PC-9 (cell line): ENCODE measurements at regions not wholly inside any gene's neighbourhood (a gene's known extent, or its start where the extent isn't known, plus 50 kb on each side); places are given as distances from the start of the nearest gene placed in this dataset.

Experiments used
- BruUV-seq: library from RNA; stranded (reverse); fragments of 400-500 nt; replicated peaks from 2 replicates; lab custom pipeline; 2021; lab: Mats Ljungman, UMichigan
- CTCF ChIA-PET: fragments of 300-600 bp; sonication (Branson Sonifier 250); formaldehyde crosslinking; loops from one replicate; lab custom pipeline; 2022; ENCODE audit warnings: antibody characterized with exemption; lab: Charles Lee
- POLR2A ChIA-PET: fragments of 300-600 bp; sonication (Branson Sonifier 250); formaldehyde crosslinking; loops from one replicate; lab custom pipeline; 2022; ENCODE audit warnings: antibody characterized with exemption; ENCODE audit not compliant: unreplicated experiment; lab: Charles Lee
- DNase-seq, 2 experiments: peaks; one replicate each; pipeline versions ENCODE4 v3.0.0 to v3.0.0-alpha.2; 2015 to 2022; ENCODE audit warnings: mixed read lengths in 1 of 2
- H2AFZ ChIP-seq: fragments of 200-600 bp; sonication (generic); 2 replicates; pipeline ENCODE4 v1.8.1; 2017; ENCODE audit warnings: antibody characterized with exemption
- H3F3A ChIP-seq: fragments of 200-600 bp; sonication (generic); 2 replicates; pipeline ENCODE4 v1.8.1; 2017; ENCODE audit warnings: antibody characterized with exemption, mild to moderate bottlenecking, low read depth; ENCODE audit not compliant: insufficient read depth
- H3K27ac ChIP-seq: fragments of 200-600 bp; sonication (generic); 2 replicates; pipeline ENCODE4 v1.6.1; 2016; ENCODE audit warnings: mixed run types
- H3K27me3 ChIP-seq: fragments of 200-600 bp; sonication (generic); 2 replicates; pipeline ENCODE4 v1.6.1; 2016; ENCODE audit warnings: low read depth, mixed run types; ENCODE audit not compliant: insufficient read depth
- H3K36me3 ChIP-seq: fragments of 200-600 bp; sonication (generic); 2 replicates; pipeline ENCODE4 v1.6.1; 2016; ENCODE audit warnings: low read depth, mixed run types
- H3K4me1 ChIP-seq: fragments of 200-600 bp; sonication (generic); replicated peaks from 2 replicates; pipeline ENCODE4 v1.6.1; 2016; ENCODE audit warnings: mixed run types; ENCODE audit not compliant: insufficient read depth
- H3K4me2 ChIP-seq: fragments of 200-600 bp; sonication (generic); 2 replicates; pipeline ENCODE4 v1.6.1; 2017; ENCODE audit warnings: mixed run types
- H3K4me3 ChIP-seq: fragments of 200-600 bp; sonication (generic); 2 replicates; pipeline ENCODE4 v1.6.1; 2016; ENCODE audit warnings: mixed run types
- H3K79me2 ChIP-seq: fragments of 200-600 bp; sonication (generic); 2 replicates; pipeline ENCODE4 v1.6.1; 2017; ENCODE audit warnings: low read depth, mixed run types
- H3K9me2 ChIP-seq: fragments of 200-600 bp; sonication (generic); 2 replicates; pipeline ENCODE4 v1.8.1; 2017; ENCODE audit warnings: mild to moderate bottlenecking; ENCODE audit not compliant: insufficient read depth
- H3K9me3 ChIP-seq: fragments of 200-600 bp; sonication (generic); 2 replicates; pipeline ENCODE4 v1.8.1; 2016; ENCODE audit warnings: low read depth; ENCODE audit not compliant: insufficient read depth
- H4K20me1 ChIP-seq: fragments of 200-600 bp; sonication (generic); 2 replicates; pipeline ENCODE4 v1.8.1; 2017; ENCODE audit not compliant: insufficient read depth
- CTCF ChIP-seq: fragments of 200-600 bp; sonication (generic); conservative IDR thresholded peaks from 2 replicates; pipeline ENCODE4 v1.6.1; 2017; ENCODE audit warnings: mixed run types, antibody characterized with exemption, mild to moderate bottlenecking, moderate library complexity
- EZH2 ChIP-seq: fragments of 200-600 bp; sonication (generic); IDR thresholded peaks from 2 replicates; pipeline ENCODE4 v1.8.0; 2017; ENCODE audit warnings: antibody characterized with exemption, low read depth
- intact Hi-C: fragments of 100-400 bp; cut with micrococcal nuclease; formaldehyde crosslinking; loops from one replicate; pipeline ENCODE4 v1.10.0; 2022; ENCODE audit not compliant: unreplicated experiment

- Histone ChIP-seq H3K27ac (no peak overlapping the region), H3K4me2 (no peak overlapping the region), H3K9me3 (no peaks in the 10 kb centered on the region), H3K27me3 (no peaks in the 10 kb centered on the region), H3K9me2 (no peaks in the 10 kb centered on the region), H2AFZ (no peak overlapping the region), H3K4me1 (no peaks in the 10 kb centered on the region), H4K20me1 (no peaks in the 10 kb centered on the region), H3K4me3 (no peak overlapping the region), H3K36me3 (no peaks in the 10 kb centered on the region), H3K79me2 (no peaks in the 10 kb centered on the region), H3F3A (no peaks in the 10 kb centered on the region)
- TF ChIP-seq EZH2, result no peak
- TF ChIP-seq CTCF, result no peak
- ChIA-PET POLR2A (no interaction called here), CTCF (no interaction called here)
- no TSS peak for BruUV-seq
- no peak for DNase-seq
- intact Hi-C loops, result no loop called here
Measured at GRCh38 chr7:18378989-18379605, 116.5 kb upstream of the HDAC9 start.

- no peaks in the 10 kb centered on the region for H3K79me2 ChIP-seq
- TF ChIP-seq CTCF (no peak), EZH2 (no peak)
- no peak overlapping the region for H2AFZ ChIP-seq
- intact Hi-C loops, result no loop called here
- H3K4me2 ChIP-seq, result no peak overlapping the region
- POLR2A ChIA-PET, result no interaction called here
- no peaks in the 10 kb centered on the region for H3K9me3 ChIP-seq
- no peaks in the 10 kb centered on the region for H3K9me2 ChIP-seq
- BruUV-seq, result no TSS peak
- H4K20me1 ChIP-seq, result no peaks in the 10 kb centered on the region
- no peaks in the 10 kb centered on the region for H3K27me3 ChIP-seq
- H3K4me3 ChIP-seq, result no peak overlapping the region
- no peak overlapping the region for H3K27ac ChIP-seq
- H3K4me1 ChIP-seq, result no peaks in the 10 kb centered on the region
- no peaks in the 10 kb centered on the region for H3F3A ChIP-seq
- CTCF ChIA-PET, result no interaction called here
- no peaks in the 10 kb centered on the region for H3K36me3 ChIP-seq
- no peak for DNase-seq
Measured at GRCh38 chr7:18384491-18385143, 110.9 kb upstream of the HDAC9 start.

- Histone ChIP-seq H3K36me3 (no peaks in the 10 kb centered on the region), H3K9me2 (no peaks in the 10 kb centered on the region), H3K79me2 (no peaks in the 10 kb centered on the region), H2AFZ (no peak overlapping the region), H3K4me1 (no peaks in the 10 kb centered on the region), H3K9me3 (no peaks in the 10 kb centered on the region), H3K27me3 (no peaks in the 10 kb centered on the region), H3K4me2 (no peak overlapping the region), H3K27ac (no peak overlapping the region), H4K20me1 (no peaks in the 10 kb centered on the region), H3K4me3 (no peak overlapping the region), H3F3A (no peaks in the 10 kb centered on the region)
- no TSS peak for BruUV-seq
- intact Hi-C loops, result no loop called here
- TF ChIP-seq EZH2 (no peak), CTCF (no peak)
- POLR2A ChIA-PET, result interaction anchor here (0.6 kb wide), 2 partner anchors 219 to 415 kb away, joined by 5 read pairs; no protein-coding TSS in a partner anchor
- CTCF ChIA-PET, result no interaction called here
- no peak for DNase-seq
Measured at GRCh38 chr7:18386607-18387006, 108.9 kb upstream of the HDAC9 start.
